ENCODE measurements at regions not wholly inside any gene's neighbourhood (a gene's known extent, or its start where the extent isn't known, plus 50 kb on each side); places are given as distances from the start of the nearest gene placed in this dataset.

DNA sequence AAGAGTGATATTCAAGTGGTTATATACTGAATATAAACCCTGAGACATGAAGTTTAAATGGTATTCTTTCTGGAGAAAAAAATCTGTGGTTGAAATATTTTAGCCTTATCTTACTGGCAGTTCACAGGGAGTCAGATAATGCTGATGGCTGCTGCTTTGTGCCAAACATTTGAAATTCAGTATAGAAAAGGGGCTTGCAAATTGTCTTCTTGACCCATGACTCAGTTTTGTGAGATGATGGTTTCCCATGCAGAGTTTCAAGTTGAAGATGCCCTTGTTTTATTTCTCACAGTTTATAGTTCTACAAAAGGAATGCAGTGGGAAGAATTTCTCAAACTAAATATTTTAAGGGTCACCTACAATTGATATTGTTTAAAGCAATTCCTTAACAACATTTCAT, 251.1 kb upstream of the MEOX2 start:
- TF ChIP-seq CTCF (IDR thresholded peaks at IDR 0.05), result no peak
- no peak for TF ChIP-seq POLR2A (IDR thresholded peaks at IDR 0.05)
- TF ChIP-seq POLR2AphosphoS5 (IDR thresholded peaks at IDR 0.05), result no peak

All from prostate gland (tissue), 2 donors.